B cell (primary cell): ENCODE measurements at regions not wholly inside any gene's neighbourhood (a gene's known extent, or its start where the extent isn't known, plus 50 kb on each side); places are given as distances from the start of the nearest gene placed in this dataset.

Source experiments
- EZH2 ChIP-seq: IDR thresholded peaks from 2 replicates; pipeline ENCODE4 v1.6.1; 2012; ENCODE audit warnings: borderline replicate concordance, low read depth, mild to moderate bottlenecking, moderate library complexity, low read length; ENCODE audit not compliant: insufficient read depth, poor library complexity, severe bottlenecking
- TF ChIP-seq, protein P1 (sequence below): fragments of 200-600 bp; IDR thresholded peaks from one replicate; pipeline ENCODE4 v1.8.0; 2022; ENCODE audit warnings: antibody characterized with exemption, mild to moderate bottlenecking

DNA sequence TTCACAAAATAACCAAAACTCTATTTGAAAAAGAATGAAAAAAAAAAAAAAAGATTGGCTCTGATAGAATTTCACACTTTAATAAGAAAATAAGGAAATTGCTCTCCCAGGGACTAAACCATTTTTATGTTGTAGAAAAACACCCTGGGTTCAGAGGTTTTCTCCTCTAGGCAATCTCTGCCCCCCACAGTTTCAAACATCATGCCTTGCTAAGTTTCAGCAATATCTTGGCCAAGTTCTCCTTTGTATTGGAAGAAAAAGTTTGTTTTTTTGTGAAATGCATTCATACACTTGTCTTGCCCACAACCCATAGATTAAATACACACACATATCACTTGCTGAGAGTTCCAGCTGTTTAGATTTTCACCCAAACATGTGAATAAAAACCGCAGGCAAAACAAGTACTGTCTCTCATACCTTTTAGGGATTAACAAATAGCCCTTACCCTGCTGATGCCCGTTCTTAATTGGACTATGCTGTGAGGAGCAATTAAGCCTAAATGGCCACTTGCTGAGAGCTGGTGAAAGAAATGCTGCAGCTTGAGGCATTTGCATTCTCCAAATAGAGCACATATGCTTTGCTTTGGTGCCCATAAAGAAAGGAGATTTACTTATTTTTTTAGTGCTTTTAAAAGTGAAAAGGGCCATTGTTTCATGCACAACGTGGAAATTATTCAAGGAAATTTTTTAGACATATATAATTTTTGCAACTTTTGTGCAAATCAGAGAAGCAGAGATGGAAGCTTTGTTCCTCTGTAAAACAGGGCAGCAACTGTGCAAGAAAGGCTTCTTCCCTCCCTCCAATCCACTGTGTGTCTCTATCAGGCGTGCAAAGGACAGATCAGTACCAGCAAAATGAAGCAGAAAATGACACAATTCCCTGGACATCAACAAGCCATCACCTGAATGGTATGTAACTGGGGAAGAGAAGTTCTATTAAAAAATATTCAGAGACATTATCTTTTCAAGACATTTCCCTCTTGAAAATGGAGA is 262.4 kb upstream of the KIF2A start:
- TF ChIP-seq, protein P1, sequence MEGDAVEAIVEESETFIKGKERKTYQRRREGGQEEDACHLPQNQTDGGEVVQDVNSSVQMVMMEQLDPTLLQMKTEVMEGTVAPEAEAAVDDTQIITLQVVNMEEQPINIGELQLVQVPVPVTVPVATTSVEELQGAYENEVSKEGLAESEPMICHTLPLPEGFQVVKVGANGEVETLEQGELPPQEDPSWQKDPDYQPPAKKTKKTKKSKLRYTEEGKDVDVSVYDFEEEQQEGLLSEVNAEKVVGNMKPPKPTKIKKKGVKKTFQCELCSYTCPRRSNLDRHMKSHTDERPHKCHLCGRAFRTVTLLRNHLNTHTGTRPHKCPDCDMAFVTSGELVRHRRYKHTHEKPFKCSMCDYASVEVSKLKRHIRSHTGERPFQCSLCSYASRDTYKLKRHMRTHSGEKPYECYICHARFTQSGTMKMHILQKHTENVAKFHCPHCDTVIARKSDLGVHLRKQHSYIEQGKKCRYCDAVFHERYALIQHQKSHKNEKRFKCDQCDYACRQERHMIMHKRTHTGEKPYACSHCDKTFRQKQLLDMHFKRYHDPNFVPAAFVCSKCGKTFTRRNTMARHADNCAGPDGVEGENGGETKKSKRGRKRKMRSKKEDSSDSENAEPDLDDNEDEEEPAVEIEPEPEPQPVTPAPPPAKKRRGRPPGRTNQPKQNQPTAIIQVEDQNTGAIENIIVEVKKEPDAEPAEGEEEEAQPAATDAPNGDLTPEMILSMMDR: no peak
- no peak for TF ChIP-seq EZH2
